Activated gamma-delta T cell treated with Interleukin-2 at 50 U/mL for 16 hours (primary cell): ENCODE measurements at regions not wholly inside any gene's neighbourhood (a gene's known extent, or its start where the extent isn't known, plus 50 kb on each side); places are given as distances from the start of the nearest gene placed in this dataset.

ENCODE experiments used
- DNase-seq: peaks from one replicate; pipeline ENCODE4 v3.0.0-alpha.2; 2020

GRCh38 chr14:101027966-101028365 is 124.4 kb upstream of the RTL1 start:
- no peak for DNase-seq

DNA sequence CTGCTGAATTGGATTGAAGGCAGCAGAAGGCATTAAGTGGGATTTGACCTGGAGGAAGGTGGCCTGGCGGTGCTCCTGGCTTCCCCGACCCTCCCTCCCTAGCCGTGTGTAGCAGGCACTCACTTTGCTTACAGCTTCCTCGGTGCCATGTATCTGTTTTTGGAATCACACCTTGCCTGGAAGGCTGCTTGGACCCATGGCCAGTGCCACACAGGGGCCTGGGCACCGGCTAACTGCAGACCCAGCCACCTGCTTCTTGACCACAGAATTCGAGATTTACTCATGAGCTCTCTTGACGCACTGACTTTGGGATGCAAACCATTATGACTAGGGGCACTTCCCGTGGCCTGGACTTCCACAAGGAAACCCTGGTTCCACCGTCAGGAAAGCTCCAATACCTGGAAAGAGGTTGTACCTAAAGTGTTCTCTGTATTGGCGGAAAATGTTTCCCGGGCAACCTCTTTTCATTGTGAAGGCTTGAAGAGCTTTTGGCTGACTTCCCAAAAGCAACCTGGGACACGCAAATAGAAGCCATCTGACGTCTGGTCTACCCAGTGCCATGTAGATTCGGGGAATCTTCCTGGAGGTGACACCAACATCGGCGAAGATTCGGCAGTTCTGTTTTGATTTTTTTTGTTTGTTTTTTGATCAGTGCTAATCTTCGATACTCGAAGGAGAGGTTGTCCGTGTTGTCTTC is 125.6 kb upstream of the RTL1 start:
- no peak for DNase-seq

DNA sequence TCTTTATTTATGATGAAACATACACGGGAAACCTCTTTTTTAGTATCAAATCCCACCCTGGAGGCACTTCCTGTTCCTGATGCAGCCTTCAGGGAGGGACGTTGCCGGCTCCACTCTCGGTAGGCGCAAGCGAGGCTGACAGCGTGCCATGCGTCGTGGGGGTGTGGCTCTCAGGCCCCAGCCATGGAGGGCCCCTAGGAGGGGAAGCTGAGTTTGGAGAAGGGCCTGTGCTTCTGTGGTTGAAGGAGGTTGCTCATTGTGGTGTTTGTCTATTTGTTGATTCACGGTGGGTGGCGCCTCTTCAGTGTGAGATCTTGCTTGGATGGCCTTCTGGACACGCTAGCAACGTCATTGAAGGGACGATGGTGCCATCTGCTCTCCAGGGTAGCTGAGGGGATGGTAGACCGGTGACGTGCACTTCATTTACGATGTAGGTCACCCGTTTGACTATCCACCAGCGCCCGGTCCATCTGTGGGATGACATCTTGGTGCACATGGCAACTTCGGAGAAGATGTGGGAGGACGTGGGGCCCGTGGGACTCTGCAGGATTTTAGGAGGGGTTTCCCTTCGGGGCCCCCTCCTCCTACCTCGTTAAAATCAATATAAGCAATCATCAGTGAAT is 126.3 kb upstream of the RTL1 start:
- DNase-seq = no peak

GRCh38 chr14:101030586-101030985 is 127.1 kb upstream of the RTL1 start:
- no peak for DNase-seq

DNA sequence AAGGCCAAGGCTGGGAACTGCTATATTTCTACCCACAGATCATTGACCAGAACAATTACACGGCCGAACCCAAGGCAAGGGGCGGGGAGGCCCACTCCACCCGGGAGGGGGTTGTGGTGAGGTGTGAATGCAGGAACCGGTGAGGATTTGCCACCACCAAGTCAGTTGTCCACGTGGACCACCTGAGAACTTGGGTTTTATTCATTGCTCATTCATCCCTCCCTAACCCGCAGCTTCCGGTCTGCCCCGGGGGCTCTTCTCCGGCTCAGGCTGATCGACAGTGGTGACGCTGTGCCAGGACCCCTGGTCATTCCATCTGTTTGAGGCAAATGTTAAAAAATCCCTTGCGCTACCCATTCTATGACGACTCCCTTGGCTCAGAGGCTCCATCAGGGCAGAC is 127.7 kb upstream of the RTL1 start:
- no peak for DNase-seq

DNA sequence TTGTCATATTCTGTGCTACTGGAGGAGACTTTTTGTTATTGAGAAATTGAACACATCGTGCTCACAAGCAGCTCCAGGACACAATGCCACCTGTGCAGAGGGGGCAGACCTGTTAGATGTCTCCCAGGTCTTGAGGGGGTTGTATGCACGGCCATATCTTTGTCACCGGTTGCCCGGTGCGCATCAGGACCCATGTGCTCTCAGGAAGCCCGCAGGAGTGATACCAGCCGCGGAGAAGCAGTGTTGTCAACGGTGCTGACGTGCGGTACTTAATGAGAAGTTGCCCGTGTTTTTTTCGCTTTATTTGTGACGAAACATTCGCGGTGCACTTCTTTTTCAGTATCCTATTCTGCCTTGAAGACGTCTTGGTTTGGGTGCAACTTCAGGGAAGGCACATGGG is 128.2 kb upstream of the RTL1 start:
- DNase-seq = no peak

GRCh38 chr14:101032433-101032832 is 128.9 kb upstream of the RTL1 start:
- no peak for DNase-seq

DNA sequence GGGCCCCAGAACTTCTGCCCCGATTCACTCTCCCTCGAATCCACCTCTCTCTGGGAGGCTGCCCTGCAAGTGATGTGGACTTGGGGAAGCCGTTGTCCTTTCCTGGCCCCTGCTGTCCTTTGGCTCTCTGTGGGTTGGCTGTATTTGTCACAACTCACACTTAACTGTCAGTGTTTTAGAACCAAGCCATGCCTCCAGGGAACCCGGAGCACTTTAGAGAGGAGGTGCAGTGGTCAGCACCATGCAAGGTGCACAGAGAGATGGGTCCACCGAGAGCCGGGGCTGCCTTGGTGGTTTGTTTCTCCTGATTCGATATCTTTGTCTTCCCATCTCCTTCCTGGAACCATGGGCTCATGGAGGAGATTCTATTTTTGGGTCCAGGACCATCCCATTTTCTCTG is 129.5 kb upstream of the RTL1 start:
- no peak for DNase-seq

DNA sequence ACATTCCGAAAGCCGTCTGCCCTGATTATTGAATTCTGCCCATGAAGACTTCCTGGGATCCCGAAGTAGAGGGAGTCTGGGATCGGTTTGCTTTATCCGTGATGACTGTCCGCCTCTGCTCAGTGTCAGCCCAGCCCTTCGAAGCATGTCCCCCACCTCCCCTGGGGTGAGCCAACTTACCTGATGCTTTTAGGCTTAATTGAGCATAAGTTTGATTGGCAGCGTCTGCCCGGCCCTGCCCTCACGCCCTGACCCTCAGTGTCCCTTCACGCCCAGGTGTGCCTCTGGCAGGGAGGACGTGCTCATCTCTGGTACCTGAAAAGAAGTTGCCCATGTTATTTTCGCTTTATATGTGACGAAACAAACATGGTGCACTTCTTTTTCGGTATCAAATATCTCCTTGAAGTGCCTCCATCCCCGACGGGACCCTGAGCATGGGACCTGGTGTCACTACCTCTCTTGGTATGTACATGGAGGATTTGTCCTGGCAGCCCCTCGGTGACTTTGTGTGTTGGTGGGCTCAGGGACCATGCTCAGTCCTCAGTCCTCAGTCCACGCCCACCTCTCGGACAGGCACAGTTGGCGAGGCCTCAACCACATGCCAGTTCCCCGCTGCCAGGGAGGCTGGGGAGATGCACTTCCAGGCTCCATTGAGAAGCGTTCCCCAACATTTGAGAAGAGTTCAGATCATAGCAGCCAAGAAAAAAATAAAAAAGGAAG is 130.1 kb upstream of the RTL1 start:
- no peak for DNase-seq

DNA sequence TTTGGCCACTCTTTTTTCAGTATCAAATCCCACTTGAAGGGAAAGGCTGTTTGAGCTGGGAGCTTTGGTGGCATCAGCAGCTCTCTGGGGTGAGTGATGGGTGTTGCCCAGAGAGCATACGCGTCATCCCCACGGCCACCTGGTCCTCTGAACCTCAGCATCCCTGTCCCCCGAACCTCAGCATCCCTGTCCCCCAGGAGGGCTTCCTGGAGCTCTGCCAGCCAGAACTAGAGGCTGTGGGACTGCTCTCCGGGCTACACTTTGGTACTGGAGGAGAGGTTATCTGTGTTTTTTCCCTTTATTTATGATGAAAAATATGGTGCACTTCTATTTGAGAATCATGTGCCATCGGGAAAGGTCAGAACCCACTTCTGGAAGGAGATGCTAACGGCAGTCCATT is 131.5 kb upstream of the RTL1 start:
- no peak for DNase-seq

DNA sequence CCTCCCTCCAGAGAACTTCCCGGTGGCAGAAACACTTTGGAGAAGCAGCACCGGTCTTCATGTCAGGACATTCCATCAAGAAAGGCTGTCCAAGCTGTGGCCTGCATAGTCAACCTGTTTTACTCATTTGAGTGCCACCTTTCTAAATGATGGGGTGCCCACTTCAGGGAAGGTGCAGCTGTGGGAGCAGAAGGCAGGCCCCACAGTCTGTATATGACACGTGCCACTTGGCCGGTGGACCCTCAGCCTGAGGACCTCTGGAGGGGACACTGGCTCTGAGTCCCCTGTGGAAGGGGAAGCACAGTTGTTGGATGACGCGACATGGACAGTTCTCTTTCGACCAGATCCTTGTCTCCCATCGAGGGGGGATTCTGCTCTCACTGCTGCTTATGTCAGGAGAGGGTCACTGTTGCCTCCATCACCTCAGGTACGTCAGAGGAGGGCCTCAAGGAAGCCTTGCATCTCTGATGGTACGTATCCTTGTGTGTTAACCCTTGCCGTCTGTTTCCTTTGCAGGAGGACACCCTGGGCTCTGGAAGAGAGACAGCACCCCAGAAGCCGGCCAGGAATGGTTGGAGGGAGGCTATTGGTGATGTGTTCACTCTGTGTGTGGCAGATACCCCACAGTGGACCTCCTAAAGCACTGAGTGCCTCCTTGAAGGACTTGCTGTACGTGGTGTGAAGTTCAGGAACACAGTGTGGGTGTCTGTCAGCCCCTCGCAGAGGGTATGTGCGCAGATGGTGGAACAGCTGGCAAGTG is 132.1 kb upstream of the RTL1 start:
- DNase-seq = no peak

GRCh38 chr14:101037021-101037817 is 133.7 kb upstream of the RTL1 start:
- DNase-seq = no peak

DNA sequence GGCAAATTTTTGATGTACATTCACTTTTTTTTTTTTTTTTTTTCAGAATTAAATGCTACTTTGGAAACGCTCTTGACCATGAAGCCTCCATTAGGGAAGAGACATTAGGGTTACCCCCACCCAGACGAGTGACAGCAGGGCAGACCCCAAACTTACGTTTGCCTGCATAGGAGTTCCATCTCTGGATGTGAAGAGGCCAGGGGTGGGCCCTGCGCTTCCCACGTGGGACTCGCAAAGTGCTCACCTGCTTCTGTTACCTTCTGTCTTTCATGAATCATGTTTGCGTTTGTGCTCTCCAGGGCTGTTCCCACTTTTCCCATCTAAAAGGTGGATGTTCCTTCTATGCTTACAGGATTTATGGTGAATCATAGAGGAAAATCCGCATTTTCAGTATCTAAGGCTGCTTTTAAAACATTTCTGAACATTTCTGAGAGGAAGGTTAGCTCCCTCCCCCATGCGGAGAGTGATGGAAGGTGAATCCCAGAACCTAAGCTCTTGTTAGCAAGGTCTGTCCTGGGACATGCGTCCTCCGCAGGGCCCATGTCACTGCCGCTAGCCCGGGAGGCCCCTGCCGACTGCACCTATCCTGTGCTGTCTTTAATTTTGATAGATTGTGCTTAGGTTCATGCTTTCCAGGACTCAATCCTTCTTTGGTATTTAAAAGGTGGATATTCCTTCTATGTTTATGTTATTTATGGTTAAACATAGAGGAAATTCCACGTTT is 135.7 kb upstream of the RTL1 start:
- DNase-seq = no peak

GRCh38 chr14:101039755-101040138 is 136.2 kb upstream of the RTL1 start:
- DNase-seq = no peak

DNA sequence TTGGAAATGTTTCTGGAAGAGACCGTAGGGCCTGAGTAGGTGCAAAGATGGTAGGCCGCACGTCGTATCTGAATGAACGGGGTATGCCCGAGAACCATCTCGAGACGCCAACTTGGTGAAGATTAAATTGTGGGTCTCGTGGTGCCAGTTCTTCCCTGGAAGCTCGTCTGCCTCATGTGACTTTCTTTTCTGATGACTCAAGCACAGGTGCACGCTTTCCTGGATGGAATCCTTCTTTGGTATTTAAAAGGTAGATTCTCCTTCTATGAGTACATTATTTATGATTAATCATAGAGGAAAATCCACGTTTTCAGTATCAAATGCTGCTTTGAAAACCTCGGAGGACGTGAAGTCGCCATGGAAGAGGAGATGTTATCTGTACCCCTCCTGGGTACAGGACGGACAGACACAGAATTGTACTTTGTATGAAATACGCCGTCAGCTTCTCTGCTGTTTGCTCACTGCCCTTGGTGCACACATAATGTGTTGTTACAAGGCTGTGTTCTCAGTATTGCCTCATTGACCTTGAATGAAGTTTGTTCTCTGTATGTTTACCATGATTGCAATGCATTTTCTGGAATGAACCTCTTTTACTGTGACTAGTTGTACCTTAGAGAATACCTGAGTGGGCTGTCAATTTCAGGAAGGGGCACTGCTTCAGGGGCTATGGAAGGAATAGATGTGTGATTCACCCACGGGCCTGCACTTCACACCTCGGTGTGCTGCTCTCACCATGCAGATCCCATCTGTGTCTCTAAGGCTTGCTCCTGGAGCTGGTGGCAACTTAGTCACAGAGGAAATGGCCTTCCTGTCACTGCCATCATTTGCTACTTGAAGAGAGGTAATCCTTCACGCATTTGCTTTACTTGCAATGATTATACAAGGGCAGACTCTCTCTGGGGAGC is 137.3 kb upstream of the RTL1 start:
- no peak for DNase-seq

DNA sequence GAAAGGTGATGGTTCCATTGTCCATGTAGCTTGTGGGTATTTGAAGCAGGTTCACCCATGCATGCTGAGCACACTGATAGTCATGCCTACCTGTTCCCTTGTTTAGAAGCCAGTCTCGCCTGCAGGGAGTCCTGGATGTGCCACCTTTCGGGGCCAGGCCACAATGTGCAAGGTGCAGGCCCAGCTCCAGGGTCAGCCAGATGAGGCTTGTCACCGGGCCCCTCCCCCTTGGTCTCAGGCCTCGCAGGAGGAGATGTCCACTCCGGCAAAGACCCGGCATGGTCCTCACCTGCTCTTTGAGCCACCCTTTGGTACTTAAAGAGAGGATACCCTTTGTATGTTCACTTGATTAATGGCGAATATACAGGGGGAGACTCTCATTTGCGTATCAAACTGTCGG is 140.4 kb upstream of the RTL1 start:
- DNase-seq = no peak

- no peak for DNase-seq
Measured at GRCh38 chr14:101044741-101045140, 141.2 kb upstream of the RTL1 start.

DNA sequence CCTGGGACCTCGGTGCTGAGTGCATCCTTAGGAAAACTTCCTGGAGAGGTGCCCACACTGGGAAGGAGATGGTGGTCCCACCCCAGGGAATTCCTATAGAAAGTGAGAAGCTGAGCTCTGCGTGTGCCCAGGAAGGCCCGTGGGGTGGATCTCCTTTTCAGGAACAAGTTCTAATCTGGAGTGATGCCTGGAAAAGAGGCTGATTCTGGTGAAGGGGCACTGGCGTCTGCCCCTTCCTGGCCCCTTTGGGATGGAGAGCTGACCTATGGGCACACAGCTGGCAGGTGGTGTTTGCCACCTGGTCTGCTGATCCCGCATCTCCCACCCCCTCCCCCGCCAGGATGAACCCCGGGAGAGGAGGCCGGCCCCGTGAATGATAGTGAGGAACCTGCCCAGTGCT is 142.0 kb upstream of the RTL1 start:
- DNase-seq = no peak

- DNase-seq = no peak
Measured at GRCh38 chr14:101046071-101046470, 142.5 kb upstream of the RTL1 start.

- no peak for DNase-seq
Measured at GRCh38 chr14:101047326-101047725, 143.8 kb upstream of the RTL1 start.

DNA sequence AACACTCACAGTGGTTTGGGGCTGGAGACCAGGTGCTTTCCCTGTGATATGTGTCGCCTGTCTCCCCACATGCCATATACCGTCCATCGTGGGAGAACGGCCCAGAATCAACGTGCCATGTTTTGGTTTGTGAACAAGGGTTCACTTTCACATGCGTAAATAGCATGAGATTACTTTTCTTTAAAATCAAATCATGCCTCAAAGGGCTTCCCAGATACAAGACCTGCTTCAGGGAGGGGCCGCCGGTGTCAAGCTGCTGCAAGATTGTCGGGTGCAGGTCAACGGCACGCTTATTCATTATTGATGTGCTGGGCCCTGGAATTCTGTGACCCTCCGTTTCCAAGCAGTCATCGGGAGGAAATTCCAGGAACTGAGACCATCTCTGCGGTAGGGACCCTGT is 145.2 kb upstream of the RTL1 start:
- DNase-seq = no peak
